GM21515 (cell line): ENCODE measurements at regions not wholly inside any gene's neighbourhood (a gene's known extent, or its start where the extent isn't known, plus 50 kb on each side); places are given as distances from the start of the nearest gene placed in this dataset.

Source experiments
- ATAC-seq: cut with Tn5 transposase; IDR thresholded peaks from one replicate; pipeline ENCODE4 v1.9.1; 2021; ENCODE audit not compliant: unreplicated experiment

- ATAC-seq, result no peak
Measured at GRCh38 chr1:39085174-39085573, 59.0 kb downstream of the NDUFS5 start.

DNA sequence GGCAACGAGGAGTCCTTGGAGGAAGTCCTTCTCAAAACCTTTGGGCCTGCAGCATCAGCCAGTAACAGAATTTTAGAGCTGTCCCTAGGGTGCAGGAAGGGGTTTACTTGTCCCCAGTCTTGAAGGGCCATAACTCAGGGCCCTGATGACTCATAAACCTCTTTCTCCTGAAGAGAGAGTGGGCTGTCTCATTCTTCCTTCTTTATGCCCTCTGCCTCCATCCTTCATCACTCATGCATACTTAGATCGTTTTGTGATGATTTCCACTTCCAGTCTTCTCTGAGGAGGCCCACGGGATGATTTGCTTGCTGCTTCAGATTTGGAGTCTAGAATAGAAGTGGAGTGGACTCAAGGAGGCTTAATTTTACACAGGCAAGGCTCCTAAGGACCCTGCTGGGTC lies 60.2 kb downstream of the NDUFS5 start:
- no peak for ATAC-seq

DNA sequence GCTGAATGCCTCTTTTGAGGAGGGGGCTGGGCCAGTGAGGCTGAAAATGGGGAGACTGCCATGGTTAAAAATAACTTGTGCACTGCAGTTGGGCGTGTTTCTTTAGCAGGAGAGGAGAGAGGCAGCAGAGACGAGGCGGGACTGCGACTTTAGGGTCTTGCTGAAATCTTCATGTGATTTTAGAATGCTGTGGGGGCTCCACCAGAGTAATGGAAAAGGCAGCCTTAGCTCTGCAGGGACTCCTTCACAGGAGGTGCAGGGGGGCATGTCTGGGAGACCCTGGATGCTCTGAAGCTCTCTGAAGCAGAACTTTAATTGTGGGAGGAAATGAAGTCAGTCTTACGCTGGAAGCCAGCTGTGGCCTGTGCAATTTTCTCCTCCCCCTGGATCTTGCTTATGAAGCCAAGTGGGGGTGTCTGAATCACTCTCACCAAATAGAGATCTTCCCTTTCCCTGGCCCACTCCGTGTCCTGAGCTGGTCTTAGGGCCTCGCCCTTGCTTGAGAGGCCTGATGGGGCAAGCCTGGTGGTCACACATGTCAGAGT lies 60.8 kb downstream of the NDUFS5 start:
- no peak for ATAC-seq

DNA sequence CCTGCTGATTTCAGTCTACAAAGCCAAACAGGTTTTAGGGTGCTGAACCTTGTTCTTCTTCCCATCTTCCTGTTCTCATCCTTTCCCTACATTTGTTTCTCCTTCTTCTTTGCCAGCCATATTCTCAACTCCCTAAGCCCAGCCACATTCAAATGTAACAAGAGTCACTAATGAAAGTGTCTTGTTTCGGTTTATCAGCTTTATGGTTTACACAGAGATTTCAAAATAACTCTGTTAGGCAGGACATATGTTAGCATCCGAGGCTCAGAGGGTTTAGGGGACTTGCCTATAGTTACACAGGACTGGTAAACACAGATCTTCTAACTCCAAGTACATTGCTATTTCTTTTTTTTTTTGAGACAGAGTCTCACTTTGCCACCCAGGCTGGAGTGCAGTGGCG lies 61.3 kb downstream of the NDUFS5 start:
- ATAC-seq, result no peak

DNA sequence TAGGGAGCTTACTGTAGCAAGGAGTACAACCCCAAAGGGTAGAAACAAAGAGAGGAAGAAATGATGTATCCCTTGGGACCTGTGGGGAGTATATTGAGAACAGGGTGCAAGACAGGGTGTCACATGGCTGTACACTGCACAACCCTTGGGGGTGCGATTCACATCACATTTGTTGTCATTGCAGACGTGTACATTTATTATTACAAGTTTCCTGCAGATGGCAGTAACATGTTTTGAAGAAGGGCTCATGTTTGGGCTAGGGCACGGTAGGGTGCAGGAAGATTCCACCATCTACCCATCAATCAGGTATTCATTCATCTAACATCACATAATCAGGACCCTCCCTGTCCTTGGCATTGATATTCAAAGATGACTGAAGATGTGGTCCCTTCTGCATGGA lies 62.5 kb downstream of the NDUFS5 start:
- no peak for ATAC-seq

GRCh38 chr1:39089931-39090521 lies 63.9 kb downstream of the NDUFS5 start:
- ATAC-seq, result no peak

- ATAC-seq, result no peak
Measured at GRCh38 chr1:39090757-39091380, 64.7 kb downstream of the NDUFS5 start.

GRCh38 chr1:39091845-39092645 lies 65.9 kb downstream of the NDUFS5 start:
- no peak for ATAC-seq

- no peak for ATAC-seq
Measured at GRCh38 chr1:39094685-39095084, 68.5 kb downstream of the NDUFS5 start.

- no peak for ATAC-seq
Measured at GRCh38 chr1:39098546-39099250, 72.5 kb downstream of the NDUFS5 start.

- peak; percentile 39 for ATAC-seq
Measured at GRCh38 chr1:39102537-39103327, 76.6 kb downstream of the NDUFS5 start.

GRCh38 chr1:39103328-39104157 lies 77.4 kb downstream of the NDUFS5 start:
- ATAC-seq, result no peak

- no peak for ATAC-seq
Measured at GRCh38 chr1:39104158-39105060, 78.3 kb downstream of the NDUFS5 start.

DNA sequence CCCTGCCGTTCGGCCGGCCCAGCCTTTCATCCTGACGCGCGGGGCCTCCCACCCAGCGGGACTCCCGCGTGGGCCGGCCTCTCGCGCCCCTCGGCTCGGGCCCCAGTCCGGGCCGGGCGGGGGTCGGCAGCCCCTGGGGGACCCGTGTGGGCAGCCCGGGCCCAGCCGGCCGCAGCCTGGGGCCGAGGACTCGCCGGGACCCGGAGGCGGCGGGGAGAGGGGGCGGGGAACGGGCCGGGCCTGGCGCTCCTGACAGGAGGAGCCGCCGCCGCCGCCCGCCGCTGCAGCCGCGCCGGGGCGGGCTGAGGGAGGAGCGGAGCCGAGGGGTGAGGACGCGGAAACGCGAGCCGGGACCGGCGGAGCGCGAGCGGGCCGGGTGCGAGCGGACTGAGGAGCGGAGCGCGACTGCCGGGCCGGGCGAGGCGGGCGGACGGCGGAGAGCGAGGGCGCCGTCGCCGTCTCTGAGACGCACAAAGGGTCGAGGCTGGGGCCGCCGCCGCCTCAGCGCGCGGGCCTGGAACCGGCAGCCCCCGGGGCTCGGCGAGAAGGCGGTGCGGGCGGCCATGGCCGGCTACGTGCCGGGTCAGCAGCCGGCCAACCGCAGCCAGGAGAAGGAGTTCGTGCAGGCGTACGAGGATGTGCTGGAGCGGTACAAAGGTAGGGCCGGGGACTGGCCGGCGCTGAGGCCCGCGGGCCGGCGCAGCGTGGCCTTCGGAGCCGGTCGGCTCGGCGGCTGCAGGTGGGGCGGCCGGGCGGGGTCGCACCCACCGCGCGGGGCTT lies 79.1 kb downstream of the NDUFS5 start:
- no peak for ATAC-seq

GRCh38 chr1:39105841-39106765 lies 80.0 kb downstream of the NDUFS5 start:
- ATAC-seq, result no peak

GRCh38 chr1:39106801-39107327 lies 80.7 kb downstream of the NDUFS5 start:
- ATAC-seq, result no peak
